HepG2 (cell line): ENCODE measurements at regions not wholly inside any gene's neighbourhood (a gene's known extent, or its start where the extent isn't known, plus 50 kb on each side); places are given as distances from the start of the nearest gene placed in this dataset.

ENCODE experiments used
- CEBPG ChIP-seq: IDR thresholded peaks from 2 replicates; pipeline ENCODE4 v1.6.1; 2016
- HMGXB4 ChIP-seq, 2 experiments: sonication (generic) in 1 of 2; formaldehyde crosslinking in 1 of 2; IDR thresholded peaks; 2 replicates each; pipeline versions ENCODE4 v1.4.0 to v1.6.1; 2018 to 2020; ENCODE audit warnings: missing genetic modification reagents in 2 of 2, borderline replicate concordance in 1 of 2, low read depth in 1 of 2, mild to moderate bottlenecking in 1 of 2, missing biosample characterization in 1 of 2
- MED13 ChIP-seq: sonication (generic); formaldehyde crosslinking; IDR thresholded peaks from 2 replicates; pipeline ENCODE4 v1.5.0; 2020; ENCODE audit warnings: missing genetic modification reagents
- PHF20 ChIP-seq: sonication (generic); formaldehyde crosslinking; IDR thresholded peaks from 2 replicates; pipeline ENCODE4 v1.5.0; 2020; ENCODE audit warnings: mild to moderate bottlenecking, missing genetic modification reagents
- RARA ChIP-seq: IDR thresholded peaks from 2 replicates; pipeline ENCODE4 v1.6.1; 2016; ENCODE audit warnings: missing genetic modification reagents, missing compliant biosample characterization
- SIX4 ChIP-seq: sonication (generic); formaldehyde crosslinking; IDR thresholded peaks from 2 replicates; pipeline ENCODE4 v1.4.0; 2020; ENCODE audit warnings: missing genetic modification reagents
- SMAD9 ChIP-seq: sonication (generic); formaldehyde crosslinking; IDR thresholded peaks from 2 replicates; pipeline ENCODE4 v1.5.1; 2020; ENCODE audit warnings: mild to moderate bottlenecking, missing genetic modification reagents
- TBX2 ChIP-seq: sonication (generic); formaldehyde crosslinking; IDR thresholded peaks from 2 replicates; pipeline ENCODE4 v1.5.0; 2020; ENCODE audit warnings: missing genetic modification reagents, mild to moderate bottlenecking, borderline replicate concordance
- THAP7 ChIP-seq: sonication (generic); formaldehyde crosslinking; IDR thresholded peaks from 2 replicates; pipeline ENCODE4 v1.8.1; 2023; ENCODE audit warnings: mild to moderate bottlenecking, missing genetic modification reagents
- TSC22D2 ChIP-seq: sonication (generic); formaldehyde crosslinking; IDR thresholded peaks from 2 replicates; pipeline ENCODE4 v1.5.1; 2020; ENCODE audit warnings: missing genetic modification reagents, mild to moderate bottlenecking, borderline replicate concordance
- XRCC5 ChIP-seq: fragments of 200-400 bp; formaldehyde crosslinking; optimal IDR thresholded peaks from 2 replicates; pipeline ENCODE3; 2017; ENCODE audit warnings: mild to moderate bottlenecking, low read length
- ZNF101 ChIP-seq: sonication (generic); formaldehyde crosslinking; IDR thresholded peaks from 2 replicates; pipeline ENCODE4 v1.4.0; 2020; ENCODE audit warnings: mild to moderate bottlenecking, low read depth, missing genetic modification reagents, borderline replicate concordance
- ZNF124 ChIP-seq: sonication (generic); formaldehyde crosslinking; IDR thresholded peaks from 2 replicates; pipeline ENCODE4 v1.4.0; 2020; ENCODE audit warnings: missing genetic modification reagents
- ZNF550 ChIP-seq: sonication (generic); formaldehyde crosslinking; IDR thresholded peaks from 2 replicates; pipeline ENCODE4 v1.4.0; 2020; ENCODE audit warnings: mild to moderate bottlenecking, missing genetic modification reagents, borderline replicate concordance
- ZSCAN31 ChIP-seq: sonication (generic); formaldehyde crosslinking; IDR thresholded peaks from 2 replicates; pipeline ENCODE4 v1.5.0; 2020; ENCODE audit warnings: low read depth, mild to moderate bottlenecking, missing genetic modification reagents
- ZZZ3 ChIP-seq: sonication (generic); formaldehyde crosslinking; IDR thresholded peaks from 2 replicates; pipeline ENCODE4 v1.4.0; 2020; ENCODE audit warnings: missing genetic modification reagents, mild to moderate bottlenecking, borderline replicate concordance
- TF ChIP-seq, protein P1 (sequence below): sonication (generic); formaldehyde crosslinking; IDR thresholded peaks from 2 replicates; pipeline ENCODE4 v1.4.0; 2020; ENCODE audit warnings: missing genetic modification reagents
- TF ChIP-seq, protein P2 (sequence below): IDR thresholded peaks from 2 replicates; pipeline ENCODE4 v1.6.1; 2016; ENCODE audit warnings: low read depth, control low read depth
- TF ChIP-seq, protein P3 (sequence below): sonication (generic); formaldehyde crosslinking; IDR thresholded peaks from 2 replicates; pipeline ENCODE4 v1.4.0; 2020; ENCODE audit warnings: mild to moderate bottlenecking, missing genetic modification reagents

GRCh38 chr3:13263770-13264467, 156.2 kb downstream of the NUP210 start (continued):
- TF ChIP-seq, protein P1, sequence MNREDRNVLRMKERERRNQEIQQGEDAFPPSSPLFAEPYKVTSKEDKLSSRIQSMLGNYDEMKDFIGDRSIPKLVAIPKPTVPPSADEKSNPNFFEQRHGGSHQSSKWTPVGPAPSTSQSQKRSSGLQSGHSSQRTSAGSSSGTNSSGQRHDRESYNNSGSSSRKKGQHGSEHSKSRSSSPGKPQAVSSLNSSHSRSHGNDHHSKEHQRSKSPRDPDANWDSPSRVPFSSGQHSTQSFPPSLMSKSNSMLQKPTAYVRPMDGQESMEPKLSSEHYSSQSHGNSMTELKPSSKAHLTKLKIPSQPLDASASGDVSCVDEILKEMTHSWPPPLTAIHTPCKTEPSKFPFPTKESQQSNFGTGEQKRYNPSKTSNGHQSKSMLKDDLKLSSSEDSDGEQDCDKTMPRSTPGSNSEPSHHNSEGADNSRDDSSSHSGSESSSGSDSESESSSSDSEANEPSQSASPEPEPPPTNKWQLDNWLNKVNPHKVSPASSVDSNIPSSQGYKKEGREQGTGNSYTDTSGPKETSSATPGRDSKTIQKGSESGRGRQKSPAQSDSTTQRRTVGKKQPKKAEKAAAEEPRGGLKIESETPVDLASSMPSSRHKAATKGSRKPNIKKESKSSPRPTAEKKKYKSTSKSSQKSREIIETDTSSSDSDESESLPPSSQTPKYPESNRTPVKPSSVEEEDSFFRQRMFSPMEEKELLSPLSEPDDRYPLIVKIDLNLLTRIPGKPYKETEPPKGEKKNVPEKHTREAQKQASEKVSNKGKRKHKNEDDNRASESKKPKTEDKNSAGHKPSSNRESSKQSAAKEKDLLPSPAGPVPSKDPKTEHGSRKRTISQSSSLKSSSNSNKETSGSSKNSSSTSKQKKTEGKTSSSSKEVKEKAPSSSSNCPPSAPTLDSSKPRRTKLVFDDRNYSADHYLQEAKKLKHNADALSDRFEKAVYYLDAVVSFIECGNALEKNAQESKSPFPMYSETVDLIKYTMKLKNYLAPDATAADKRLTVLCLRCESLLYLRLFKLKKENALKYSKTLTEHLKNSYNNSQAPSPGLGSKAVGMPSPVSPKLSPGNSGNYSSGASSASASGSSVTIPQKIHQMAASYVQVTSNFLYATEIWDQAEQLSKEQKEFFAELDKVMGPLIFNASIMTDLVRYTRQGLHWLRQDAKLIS, result no peak
- TF ChIP-seq ZNF101 (CRISPR knock-in tag), result no peak
- peak in 1 of 2 experiments; percentile 21; a peak in 2 of 4 replicates for TF ChIP-seq HMGXB4 (CRISPR knock-in tag; IDR thresholded peaks at IDR 0.05; ENCODE audit: borderline replicate concordance in 1 of 2, low read depth in 1 of 2)
- TF ChIP-seq PHF20 (CRISPR knock-in tag), result peak; percentile 29; the same call in 1 of the 2 replicates
- TF ChIP-seq ZNF550 (CRISPR knock-in tag), result no peak
- peak; percentile 83; the same call in 1 of the 2 replicates for TF ChIP-seq THAP7 (CRISPR knock-in tag)
- peak; percentile 60; the same call in 1 of the 2 replicates for TF ChIP-seq ZNF124 (CRISPR knock-in tag)
- TF ChIP-seq SIX4 (CRISPR knock-in tag), result no peak
- TF ChIP-seq RARA, result peak; percentile 67
- no peak for TF ChIP-seq TSC22D2 (CRISPR knock-in tag)
- peak; percentile 48; the same call in 1 of the 2 replicates for TF ChIP-seq CEBPG (CRISPR knock-in tag)
- TF ChIP-seq XRCC5, result peak; percentile 81
- TF ChIP-seq, protein P2, sequence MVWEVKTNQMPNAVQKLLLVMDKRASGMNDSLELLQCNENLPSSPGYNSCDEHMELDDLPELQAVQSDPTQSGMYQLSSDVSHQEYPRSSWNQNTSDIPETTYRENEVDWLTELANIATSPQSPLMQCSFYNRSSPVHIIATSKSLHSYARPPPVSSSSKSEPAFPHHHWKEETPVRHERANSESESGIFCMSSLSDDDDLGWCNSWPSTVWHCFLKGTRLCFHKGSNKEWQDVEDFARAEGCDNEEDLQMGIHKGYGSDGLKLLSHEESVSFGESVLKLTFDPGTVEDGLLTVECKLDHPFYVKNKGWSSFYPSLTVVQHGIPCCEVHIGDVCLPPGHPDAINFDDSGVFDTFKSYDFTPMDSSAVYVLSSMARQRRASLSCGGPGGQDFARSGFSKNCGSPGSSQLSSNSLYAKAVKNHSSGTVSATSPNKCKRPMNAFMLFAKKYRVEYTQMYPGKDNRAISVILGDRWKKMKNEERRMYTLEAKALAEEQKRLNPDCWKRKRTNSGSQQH (CRISPR knock-in tag), result 0 out of 2 replicates have a peak, but pooled peaks have one; percentile 47
- TF ChIP-seq MED13 (CRISPR knock-in tag), result 0 out of 2 replicates have a peak, but pooled peaks have one; percentile 32
- TF ChIP-seq ZZZ3 (CRISPR knock-in tag), result peak; percentile 71; the same call in 1 of the 2 replicates
- TF ChIP-seq, protein P3, sequence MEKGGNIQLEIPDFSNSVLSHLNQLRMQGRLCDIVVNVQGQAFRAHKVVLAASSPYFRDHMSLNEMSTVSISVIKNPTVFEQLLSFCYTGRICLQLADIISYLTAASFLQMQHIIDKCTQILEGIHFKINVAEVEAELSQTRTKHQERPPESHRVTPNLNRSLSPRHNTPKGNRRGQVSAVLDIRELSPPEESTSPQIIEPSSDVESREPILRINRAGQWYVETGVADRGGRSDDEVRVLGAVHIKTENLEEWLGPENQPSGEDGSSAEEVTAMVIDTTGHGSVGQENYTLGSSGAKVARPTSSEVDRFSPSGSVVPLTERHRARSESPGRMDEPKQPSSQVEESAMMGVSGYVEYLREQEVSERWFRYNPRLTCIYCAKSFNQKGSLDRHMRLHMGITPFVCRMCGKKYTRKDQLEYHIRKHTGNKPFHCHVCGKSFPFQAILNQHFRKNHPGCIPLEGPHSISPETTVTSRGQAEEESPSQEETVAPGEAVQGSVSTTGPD (CRISPR knock-in tag), result peak; percentile 96
- no peak for TF ChIP-seq SMAD9
- TF ChIP-seq TBX2 (CRISPR knock-in tag), result peak; percentile 64; the same call in 1 of the 2 replicates
- TF ChIP-seq ZSCAN31, result peak; percentile 80; the same call in 1 of the 2 replicates
